SK-N-MC (cell line): ENCODE measurements at regions not wholly inside any gene's neighbourhood (a gene's known extent, or its start where the extent isn't known, plus 50 kb on each side); places are given as distances from the start of the nearest gene placed in this dataset.

Experiments
- DNase-seq: peaks from one replicate; pipeline ENCODE4 v3.0.0-alpha.2; 2011; ENCODE audit warnings: low read depth, low spot score
- H3K27ac ChIP-seq: fragments of 200-600 bp; sonication (generic); 2 replicates; pipeline ENCODE4 v1.5.1; 2016; ENCODE audit warnings: mixed run types
- H3K36me3 ChIP-seq: fragments of 200-600 bp; sonication (generic); 2 replicates; pipeline ENCODE4 v1.6.1; 2017; ENCODE audit warnings: antibody characterized with exemption, low read length, mixed read lengths; ENCODE audit not compliant: insufficient read depth
- H3K4me3 ChIP-seq: fragments of 200-600 bp; sonication (generic); 2 replicates; pipeline ENCODE4 v1.5.1; 2016
- H3K9ac ChIP-seq: fragments of 200-600 bp; sonication (generic); 2 replicates; pipeline ENCODE4 v1.8.0; 2017; ENCODE audit warnings: mixed run types, mixed read lengths; ENCODE audit not compliant: insufficient read length
- H3K9me3 ChIP-seq: fragments of 200-600 bp; sonication (generic); 2 replicates; pipeline ENCODE4 v1.6.1; 2017; ENCODE audit warnings: low read depth, mild to moderate bottlenecking, antibody characterized with exemption, low read length, moderate library complexity, mixed read lengths
- EZH2 ChIP-seq: fragments of 200-600 bp; sonication (generic); IDR thresholded peaks from one replicate; pipeline ENCODE4 v1.6.1; 2017; ENCODE audit warnings: antibody characterized with exemption
- FOXP2 ChIP-seq: optimal IDR thresholded peaks from 2 replicates; pipeline ENCODE3; 2011; ENCODE audit warnings: mild to moderate bottlenecking, moderate library complexity; ENCODE audit not compliant: insufficient read depth; ENCODE audit errors: extremely low read length, control extremely low read depth
- POLR2AphosphoS5 ChIP-seq: IDR thresholded peaks from 2 replicates; pipeline ENCODE4 v1.6.1; 2012; ENCODE audit warnings: mild to moderate bottlenecking, low read depth, low read length, borderline replicate concordance

DNA sequence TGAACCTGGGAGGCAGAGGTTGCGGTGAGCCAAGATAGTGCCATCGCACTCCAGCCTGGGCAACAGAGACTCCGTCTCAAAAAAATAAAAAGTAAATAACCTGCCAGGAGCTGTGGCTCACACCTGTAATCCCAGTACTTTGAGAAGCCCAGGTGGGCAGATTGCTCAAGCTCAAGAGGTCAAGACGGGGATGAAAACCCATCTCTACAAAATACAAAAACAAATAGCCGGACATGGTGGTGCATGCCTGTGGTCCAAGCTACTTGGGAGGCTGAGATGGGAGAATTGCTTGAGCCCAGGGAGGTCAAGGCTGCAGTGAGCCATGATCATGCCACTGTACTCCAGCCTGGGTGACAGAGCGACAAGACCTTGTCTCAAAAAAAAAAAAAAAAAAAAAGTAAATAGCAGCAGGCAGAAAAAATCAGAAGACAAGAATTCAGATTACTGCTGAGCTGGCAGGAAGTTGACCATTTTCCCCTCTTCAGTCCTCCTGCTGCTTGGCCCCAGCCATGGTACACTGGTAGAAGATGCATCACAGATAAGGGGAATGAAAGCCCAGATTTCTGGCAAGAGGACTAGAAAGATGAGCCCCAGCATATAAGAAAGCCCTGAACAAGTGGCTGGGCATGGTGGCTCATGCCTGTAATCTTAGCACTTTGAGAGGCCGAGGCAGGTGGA is 97.6 kb downstream of the TOMM20 start:
- Histone ChIP-seq H3K27ac (no peak overlapping the region), H3K9ac (no peak overlapping the region)
- no peak for DNase-seq

DNA sequence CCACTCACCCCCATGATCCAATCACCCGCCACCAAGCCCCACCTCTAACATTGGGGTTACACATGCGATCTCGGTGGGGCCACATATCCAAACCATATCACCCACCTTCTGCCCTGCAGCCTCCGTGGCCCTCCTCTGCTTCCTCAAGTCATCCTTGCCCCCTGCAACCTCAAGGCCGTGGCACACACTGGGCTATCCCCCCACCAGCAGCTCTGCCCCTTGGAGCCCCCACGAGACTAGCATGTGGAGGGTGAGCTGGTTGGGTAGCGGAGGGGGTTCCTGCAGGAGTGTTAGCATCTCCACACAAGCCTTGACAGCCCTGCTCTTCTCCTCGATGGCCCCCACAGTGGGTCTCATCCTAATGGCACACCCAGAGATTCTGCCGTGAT is 100.8 kb downstream of the TOMM20 start:
- Histone ChIP-seq H3K27ac (no peak overlapping the region), H3K9me3 (no peaks in the 10 kb centered on the region), H3K9ac (no peak overlapping the region), H3K4me3 (no peak overlapping the region), H3K36me3 (no peaks in the 10 kb centered on the region)
- TF ChIP-seq POLR2AphosphoS5 (no peak), FOXP2 (no peak), EZH2 (no peak)
- DNase-seq, result no peak

More for the DNA sequence above, 97.6 kb downstream of the TOMM20 start:
- TF ChIP-seq POLR2AphosphoS5 (no peak), FOXP2 (no peak), EZH2 (no peak)
- Histone ChIP-seq H3K36me3 (no peaks in the 10 kb centered on the region), H3K4me3 (no peak overlapping the region), H3K9me3 (no peaks in the 10 kb centered on the region)

DNA sequence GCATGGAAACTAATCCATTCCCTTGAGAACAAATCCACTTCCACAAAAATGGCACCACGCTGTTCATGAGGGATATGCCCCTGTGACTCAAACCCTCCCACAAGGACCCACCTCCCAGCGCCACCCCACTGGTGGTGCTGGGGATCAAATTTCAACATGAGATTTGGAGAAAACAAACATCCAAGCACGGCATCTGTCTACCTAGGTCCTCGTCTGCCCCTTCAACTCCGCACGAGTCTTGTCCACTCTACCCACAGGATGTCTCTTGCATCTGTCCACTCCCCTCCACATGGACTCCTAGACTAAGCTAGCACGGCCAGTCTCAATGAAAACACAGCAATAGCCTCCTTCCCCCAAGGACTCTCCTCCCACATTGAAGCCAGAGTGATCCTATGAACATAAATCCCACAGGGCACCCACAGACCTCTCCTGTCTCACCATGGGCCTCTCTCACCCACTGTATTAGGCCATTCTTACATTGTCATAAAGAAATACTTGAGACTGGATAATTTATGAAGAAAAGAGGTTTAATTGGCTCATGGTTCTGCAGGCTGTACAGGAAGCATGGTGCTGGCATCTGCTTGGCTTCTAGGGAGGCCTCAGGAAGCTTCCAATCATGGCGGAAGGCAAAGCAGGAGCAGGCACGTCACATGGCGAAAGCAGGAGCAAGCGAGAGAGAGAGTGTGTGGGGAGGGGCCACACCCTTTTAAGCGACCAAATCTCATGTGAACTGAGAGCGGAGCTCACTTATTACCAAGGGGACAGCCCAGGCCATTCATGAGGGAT is 101.4 kb downstream of the TOMM20 start:
- TF ChIP-seq EZH2, result no peak
- no peak for TF ChIP-seq POLR2AphosphoS5
- TF ChIP-seq FOXP2, result no peak
- Histone ChIP-seq H3K27ac (no peak overlapping the region), H3K36me3 (no peaks in the 10 kb centered on the region), H3K9me3 (no peaks in the 10 kb centered on the region), H3K4me3 (no peak overlapping the region), H3K9ac (no peak overlapping the region)
- no peak for DNase-seq

DNA sequence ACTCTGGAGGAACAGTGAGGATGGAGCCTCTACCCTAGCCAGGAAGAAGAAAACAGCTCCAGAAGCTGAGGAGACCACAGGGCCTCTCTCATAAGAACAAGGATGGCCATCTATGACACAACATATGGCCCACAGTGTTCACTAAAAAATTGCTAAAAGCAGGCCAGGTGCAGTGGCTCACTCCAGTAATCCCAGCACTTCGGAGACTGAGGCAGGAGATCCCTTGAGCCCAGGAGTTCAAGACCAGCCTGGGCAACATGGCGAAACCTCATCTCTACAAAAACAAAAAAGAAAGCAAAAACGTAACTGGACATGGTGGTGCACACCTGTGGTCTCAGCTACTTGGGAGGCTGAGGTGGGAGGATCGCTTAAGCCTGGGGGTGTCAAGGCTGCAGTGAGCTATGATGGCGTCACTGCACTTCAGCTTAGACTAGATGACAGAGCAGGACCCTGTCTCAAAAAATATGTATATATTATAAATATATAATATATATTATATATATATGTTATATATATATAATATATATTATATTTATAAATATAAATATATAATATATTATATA is 103.1 kb downstream of the TOMM20 start:
- H3K9ac ChIP-seq, result no peak overlapping the region
- no peaks in the 10 kb centered on the region for H3K9me3 ChIP-seq
- DNase-seq, result no peak
- no peak overlapping the region for H3K4me3 ChIP-seq
- no peak for TF ChIP-seq POLR2AphosphoS5
- TF ChIP-seq EZH2, result no peak
- no peak for TF ChIP-seq FOXP2
- no peaks in the 10 kb centered on the region for H3K36me3 ChIP-seq
- H3K27ac ChIP-seq, result no peak overlapping the region

- TF ChIP-seq FOXP2 (no peak), EZH2 (no peak), POLR2AphosphoS5 (no peak)
- Histone ChIP-seq H3K36me3 (no peaks in the 10 kb centered on the region), H3K4me3 (no peak overlapping the region), H3K27ac (no peak overlapping the region), H3K9me3 (no peaks in the 10 kb centered on the region), H3K9ac (no peak overlapping the region)
- DNase-seq, result no peak
These were observed 103.8 kb downstream of the TOMM20 start for GRCh38 chr1:235024711-235025421.

DNA sequence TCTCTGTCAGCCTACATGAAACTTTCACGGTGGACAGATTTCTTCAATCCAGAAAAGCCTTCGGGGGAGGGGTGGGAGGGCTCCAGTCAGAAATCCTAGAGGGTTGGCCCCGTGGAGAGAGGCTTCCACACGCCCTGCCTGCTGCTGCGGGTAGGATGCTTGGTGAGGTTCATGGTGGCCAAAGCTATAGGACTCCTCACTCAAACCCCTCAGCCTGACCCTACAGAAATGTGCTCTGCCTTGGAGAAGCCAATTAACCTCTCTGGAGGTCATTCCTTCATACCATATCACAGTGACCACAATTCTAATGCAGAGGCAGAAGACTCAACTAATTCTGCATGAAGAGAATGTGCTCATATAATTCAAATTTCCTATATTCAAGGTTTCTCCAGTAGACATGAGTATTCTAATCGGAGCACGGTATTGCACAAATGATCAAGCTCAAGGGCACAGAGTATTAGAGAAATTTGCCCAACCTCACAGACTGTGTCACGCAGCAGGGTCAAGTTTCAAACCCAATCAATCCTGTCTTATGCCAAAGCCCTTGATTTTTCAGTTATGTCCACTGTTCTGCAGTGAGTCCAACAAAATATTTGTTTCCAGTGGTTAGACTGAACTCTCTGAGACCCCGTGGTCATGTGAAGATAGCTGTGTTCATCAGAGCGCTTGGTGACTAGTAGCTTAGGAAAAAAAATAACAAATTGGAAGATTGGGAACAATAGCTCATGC is 104.8 kb downstream of the TOMM20 start:
- Histone ChIP-seq H3K9me3 (no peaks in the 10 kb centered on the region), H3K4me3 (no peak overlapping the region), H3K27ac (no peak overlapping the region), H3K36me3 (no peaks in the 10 kb centered on the region), H3K9ac (no peak overlapping the region)
- TF ChIP-seq FOXP2, result no peak
- no peak for TF ChIP-seq EZH2
- no peak for TF ChIP-seq POLR2AphosphoS5
- no peak for DNase-seq

GRCh38 chr1:235022981-235023710 is 105.5 kb downstream of the TOMM20 start:
- Histone ChIP-seq H3K4me3 (no peak overlapping the region), H3K9me3 (no peaks in the 10 kb centered on the region), H3K9ac (no peak overlapping the region), H3K27ac (no peak overlapping the region), H3K36me3 (no peaks in the 10 kb centered on the region)
- TF ChIP-seq POLR2AphosphoS5 (no peak), EZH2 (no peak), FOXP2 (no peak)
- DNase-seq, result no peak
